ENCODE measurements at regions not wholly inside any gene's neighbourhood (a gene's known extent, or its start where the extent isn't known, plus 50 kb on each side); places are given as distances from the start of the nearest gene placed in this dataset.

DNA sequence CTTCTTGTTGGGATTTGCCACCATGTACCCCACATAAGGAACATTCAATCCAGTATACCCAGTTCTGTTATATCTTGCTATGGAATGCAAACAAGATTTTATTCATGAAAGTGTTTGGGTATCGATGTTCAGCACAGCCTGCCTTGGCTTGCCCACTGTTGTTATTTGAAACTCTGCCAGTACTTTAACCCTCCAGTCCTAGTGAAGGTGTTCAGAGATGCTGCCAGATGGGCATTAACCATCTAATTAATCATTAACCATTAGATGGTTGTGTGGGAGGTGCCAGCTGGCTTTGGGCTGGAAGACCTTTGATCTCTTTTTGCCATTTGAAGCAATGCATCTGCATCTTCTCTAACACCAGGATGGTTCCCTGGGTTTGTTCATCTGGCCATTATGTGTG is 363.0 kb downstream of the SH2D4B start:
- no peak overlapping the region for H3K4me3 ChIP-seq (ENCODE audit: low read depth in 2 of 2, low read length in 2 of 2)
- ChIA-PET CTCF (no interaction called here), POLR2A (no interaction called here)
- BruUV-seq (replicated peaks): no TSS peak
- no peaks in the 10 kb centered on the region for H3K36me3 ChIP-seq (ENCODE audit: control insufficient read depth, insufficient read depth, low read length)
- H3K27me3 ChIP-seq (ENCODE audit: control insufficient read depth, insufficient read depth, low read length): no peaks in the 10 kb centered on the region
- TF ChIP-seq SIN3A (IDR thresholded peaks at IDR 0.05; ENCODE audit: borderline replicate concordance, insufficient read depth, low read depth, low read length) (no peak), TCF7L2 (IDR thresholded peaks at IDR 0.05; ENCODE audit: low read depth, low read length) (no peak), POLR2AphosphoS5 (IDR thresholded peaks at IDR 0.05; ENCODE audit: low read depth, low read length) (no peak)
- TF ChIP-seq, protein P1, sequence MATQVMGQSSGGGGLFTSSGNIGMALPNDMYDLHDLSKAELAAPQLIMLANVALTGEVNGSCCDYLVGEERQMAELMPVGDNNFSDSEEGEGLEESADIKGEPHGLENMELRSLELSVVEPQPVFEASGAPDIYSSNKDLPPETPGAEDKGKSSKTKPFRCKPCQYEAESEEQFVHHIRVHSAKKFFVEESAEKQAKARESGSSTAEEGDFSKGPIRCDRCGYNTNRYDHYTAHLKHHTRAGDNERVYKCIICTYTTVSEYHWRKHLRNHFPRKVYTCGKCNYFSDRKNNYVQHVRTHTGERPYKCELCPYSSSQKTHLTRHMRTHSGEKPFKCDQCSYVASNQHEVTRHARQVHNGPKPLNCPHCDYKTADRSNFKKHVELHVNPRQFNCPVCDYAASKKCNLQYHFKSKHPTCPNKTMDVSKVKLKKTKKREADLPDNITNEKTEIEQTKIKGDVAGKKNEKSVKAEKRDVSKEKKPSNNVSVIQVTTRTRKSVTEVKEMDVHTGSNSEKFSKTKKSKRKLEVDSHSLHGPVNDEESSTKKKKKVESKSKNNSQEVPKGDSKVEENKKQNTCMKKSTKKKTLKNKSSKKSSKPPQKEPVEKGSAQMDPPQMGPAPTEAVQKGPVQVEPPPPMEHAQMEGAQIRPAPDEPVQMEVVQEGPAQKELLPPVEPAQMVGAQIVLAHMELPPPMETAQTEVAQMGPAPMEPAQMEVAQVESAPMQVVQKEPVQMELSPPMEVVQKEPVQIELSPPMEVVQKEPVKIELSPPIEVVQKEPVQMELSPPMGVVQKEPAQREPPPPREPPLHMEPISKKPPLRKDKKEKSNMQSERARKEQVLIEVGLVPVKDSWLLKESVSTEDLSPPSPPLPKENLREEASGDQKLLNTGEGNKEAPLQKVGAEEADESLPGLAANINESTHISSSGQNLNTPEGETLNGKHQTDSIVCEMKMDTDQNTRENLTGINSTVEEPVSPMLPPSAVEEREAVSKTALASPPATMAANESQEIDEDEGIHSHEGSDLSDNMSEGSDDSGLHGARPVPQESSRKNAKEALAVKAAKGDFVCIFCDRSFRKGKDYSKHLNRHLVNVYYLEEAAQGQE (IDR thresholded peaks at IDR 0.05; ENCODE audit: insufficient read depth in 1 of 2, low read depth in 2 of 2, low read length in 1 of 2): no peak
- TF ChIP-seq, protein P2, sequence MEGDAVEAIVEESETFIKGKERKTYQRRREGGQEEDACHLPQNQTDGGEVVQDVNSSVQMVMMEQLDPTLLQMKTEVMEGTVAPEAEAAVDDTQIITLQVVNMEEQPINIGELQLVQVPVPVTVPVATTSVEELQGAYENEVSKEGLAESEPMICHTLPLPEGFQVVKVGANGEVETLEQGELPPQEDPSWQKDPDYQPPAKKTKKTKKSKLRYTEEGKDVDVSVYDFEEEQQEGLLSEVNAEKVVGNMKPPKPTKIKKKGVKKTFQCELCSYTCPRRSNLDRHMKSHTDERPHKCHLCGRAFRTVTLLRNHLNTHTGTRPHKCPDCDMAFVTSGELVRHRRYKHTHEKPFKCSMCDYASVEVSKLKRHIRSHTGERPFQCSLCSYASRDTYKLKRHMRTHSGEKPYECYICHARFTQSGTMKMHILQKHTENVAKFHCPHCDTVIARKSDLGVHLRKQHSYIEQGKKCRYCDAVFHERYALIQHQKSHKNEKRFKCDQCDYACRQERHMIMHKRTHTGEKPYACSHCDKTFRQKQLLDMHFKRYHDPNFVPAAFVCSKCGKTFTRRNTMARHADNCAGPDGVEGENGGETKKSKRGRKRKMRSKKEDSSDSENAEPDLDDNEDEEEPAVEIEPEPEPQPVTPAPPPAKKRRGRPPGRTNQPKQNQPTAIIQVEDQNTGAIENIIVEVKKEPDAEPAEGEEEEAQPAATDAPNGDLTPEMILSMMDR (IDR thresholded peaks at IDR 0.05): no peak
- H3K27ac ChIP-seq (ENCODE audit: low read length): no peak overlapping the region
- DNase-seq (ENCODE audit: low read depth, low spot score) (no peak), ATAC-seq (no peak)
- H3K4me1 ChIP-seq (ENCODE audit: control insufficient read depth, insufficient read depth, low read length): no peaks in the 10 kb centered on the region
- H3K9me3 ChIP-seq (ENCODE audit: control insufficient read depth, insufficient read depth, low read depth, low read length): no peaks in the 10 kb centered on the region
- in situ Hi-C loops (cut with HindIII; ENCODE audit: low pct_unique_long_range_greater_than_20kb, low sequenced_read_pairs) (no loop called here), intact Hi-C loops (cut with micrococcal nuclease; ENCODE audit: unreplicated experiment) (no loop called here)

DNA sequence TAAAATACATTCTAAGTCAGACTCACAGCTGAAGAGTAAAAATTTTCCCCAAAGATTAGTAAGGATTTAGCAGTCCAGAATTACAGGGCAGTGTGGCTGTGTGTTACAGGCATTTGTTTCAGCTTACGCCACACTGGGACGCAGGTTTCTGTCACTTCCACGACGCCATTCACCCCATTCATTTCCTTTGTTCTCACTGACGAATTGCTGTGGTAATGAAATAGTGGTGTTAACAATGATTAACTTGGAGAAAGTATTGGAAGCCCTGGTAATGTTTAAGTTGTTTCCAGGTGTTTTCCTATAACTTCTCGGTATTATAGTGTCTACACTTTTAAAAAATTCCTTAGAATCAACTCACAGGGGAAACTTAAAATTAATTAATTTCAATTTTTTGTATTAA is 370.9 kb downstream of the SH2D4B start:
- ChIA-PET CTCF (no interaction called here), POLR2A (no interaction called here)
- no peak for TF ChIP-seq POLR2AphosphoS5 (IDR thresholded peaks at IDR 0.05; ENCODE audit: low read depth, low read length)
- TF ChIP-seq, protein P2 (IDR thresholded peaks at IDR 0.05): no peak
- TF ChIP-seq, protein P1 (IDR thresholded peaks at IDR 0.05; ENCODE audit: insufficient read depth in 1 of 2, low read depth in 2 of 2, low read length in 1 of 2): no peak
- no peak for TF ChIP-seq TCF7L2 (IDR thresholded peaks at IDR 0.05; ENCODE audit: low read depth, low read length)
- TF ChIP-seq SIN3A (IDR thresholded peaks at IDR 0.05; ENCODE audit: borderline replicate concordance, insufficient read depth, low read depth, low read length): no peak
- intact Hi-C loops (cut with micrococcal nuclease; ENCODE audit: unreplicated experiment) (no loop called here), in situ Hi-C loops (cut with HindIII; ENCODE audit: low pct_unique_long_range_greater_than_20kb, low sequenced_read_pairs) (no loop called here)
- no peak for DNase-seq (ENCODE audit: low read depth, low spot score)
- Histone ChIP-seq H3K9me3 (ENCODE audit: control insufficient read depth, insufficient read depth, low read depth, low read length) (no peaks in the 10 kb centered on the region), H3K4me1 (ENCODE audit: control insufficient read depth, insufficient read depth, low read length) (no peaks in the 10 kb centered on the region), H3K36me3 (ENCODE audit: control insufficient read depth, insufficient read depth, low read length) (no peaks in the 10 kb centered on the region), H3K4me3 (ENCODE audit: low read depth in 2 of 2, low read length in 2 of 2) (no peak overlapping the region), H3K27ac (ENCODE audit: low read length) (no peak overlapping the region), H3K27me3 (ENCODE audit: control insufficient read depth, insufficient read depth, low read length) (no peaks in the 10 kb centered on the region)
- no TSS peak for BruUV-seq (replicated peaks)
- ATAC-seq: no peak

Measured in Panc1 (cell line).